Effector memory CD8-positive, alpha-beta T cell (primary cell): ENCODE measurements at regions not wholly inside any gene's neighbourhood (a gene's known extent, or its start where the extent isn't known, plus 50 kb on each side); places are given as distances from the start of the nearest gene placed in this dataset.

ENCODE experiments used
- ATAC-seq: fragments of 150-1000 bp; cut with Tn5 transposase; replicated peaks from 2 replicates; pipeline ENCODE4 v1.10.0; 2021; ENCODE audit warnings: mild to moderate bottlenecking, moderate library complexity
- DNase-seq, 3 experiments: peaks; one replicate each; pipeline ENCODE4 v3.0.0; 2021
- H3K27ac Mint-ChIP-seq, 2 donors: one replicate each; pipeline ENCODE4 v1.8.0; 2022; ENCODE audit warnings: mild to moderate bottlenecking in 2 of 2, mixed read lengths in 2 of 2, moderate library complexity in 2 of 2
- H3K27me3 Mint-ChIP-seq, 2 donors: one replicate each; pipeline ENCODE4 v1.8.0; 2022; ENCODE audit warnings: mixed read lengths in 2 of 2
- H3K36me3 Mint-ChIP-seq: one replicate; pipeline ENCODE4 v1.8.0; 2022; ENCODE audit warnings: mild to moderate bottlenecking, moderate library complexity, mixed read lengths; ENCODE audit not compliant: insufficient read depth
- H3K4me1 Mint-ChIP-seq, 2 donors: one replicate each; pipeline ENCODE4 v1.8.0; 2022; ENCODE audit warnings: low read depth in 2 of 2, mixed read lengths in 2 of 2
- H3K4me3 Mint-ChIP-seq, 2 donors: one replicate each; pipeline ENCODE4 v1.8.0; 2022; ENCODE audit warnings: mild to moderate bottlenecking in 2 of 2, mixed read lengths in 2 of 2, moderate library complexity in 2 of 2
- H3K9me3 Mint-ChIP-seq, 2 donors: one replicate each; pipeline ENCODE4 v1.8.0; 2022; ENCODE audit warnings: mixed read lengths in 2 of 2

- H3K4me3 Mint-ChIP-seq = no peak overlapping the region
Measured at GRCh38 chr4:123083646-123084045, 161.2 kb upstream of the NUDT6 start.

DNA sequence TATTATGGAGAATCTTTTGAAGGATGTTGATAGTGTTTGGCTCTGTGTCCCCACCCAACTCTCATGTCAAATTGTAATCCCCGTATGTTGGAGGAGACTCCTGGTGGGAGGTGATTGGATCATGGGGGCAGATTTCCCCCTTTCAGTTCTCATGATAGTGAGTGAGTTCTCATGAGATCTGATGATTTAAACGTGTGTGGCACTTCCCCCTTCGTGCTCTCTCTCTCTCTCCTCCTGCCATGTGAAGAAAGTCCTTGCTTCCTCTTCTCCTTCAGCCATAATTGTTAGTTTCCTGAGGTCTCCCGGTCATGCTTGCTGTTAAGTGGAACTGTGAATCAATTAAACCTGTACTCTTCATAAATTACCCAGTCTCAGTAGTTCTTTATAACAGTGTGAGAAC is 166.1 kb upstream of the NUDT6 start:
- no peak overlapping the region for H3K27ac Mint-ChIP-seq
- H3K4me1 Mint-ChIP-seq = peaks cover 0 to 4% of the 10 kb centered on the region in 2 donors
- DNase-seq = no peak
- H3K36me3 Mint-ChIP-seq = peaks cover 3% of the 10 kb centered on the region
- ATAC-seq = no peak
- H3K4me3 Mint-ChIP-seq = no peak overlapping the region
- no peaks in the 10 kb centered on the region for H3K9me3 Mint-ChIP-seq
- no peaks in the 10 kb centered on the region for H3K27me3 Mint-ChIP-seq

More at GRCh38 chr4:123083646-123084045, 161.2 kb upstream of the NUDT6 start:
- DNase-seq (no peak), ATAC-seq (no peak)
- H3K36me3 Mint-ChIP-seq = peaks cover 3% of the 10 kb centered on the region
- H3K27me3 Mint-ChIP-seq = no peaks in the 10 kb centered on the region
- H3K9me3 Mint-ChIP-seq = no peaks in the 10 kb centered on the region
- peaks cover 4 to 8% of the 10 kb centered on the region in 2 donors for H3K4me1 Mint-ChIP-seq
- no peak overlapping the region for H3K27ac Mint-ChIP-seq

DNA sequence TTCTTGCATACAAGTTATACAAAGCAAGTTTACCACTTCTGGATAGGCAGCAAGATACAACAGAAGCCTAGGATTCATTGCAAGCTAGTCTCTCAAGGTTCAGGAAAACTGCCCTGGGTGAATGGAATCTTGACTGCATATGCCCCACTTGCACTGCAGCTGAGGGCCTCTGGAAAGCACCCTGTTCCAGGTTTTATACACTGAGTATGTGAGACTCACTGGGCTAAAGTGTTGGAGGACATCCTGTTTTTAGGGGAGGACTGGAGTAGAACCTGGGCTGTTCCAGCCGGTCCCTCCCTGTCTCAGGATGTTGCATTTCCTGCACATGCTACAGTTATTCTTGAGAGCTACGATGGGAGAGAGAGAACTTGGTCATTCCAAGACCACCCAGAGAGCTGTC is 168.5 kb upstream of the NUDT6 start:
- H3K4me1 Mint-ChIP-seq = peaks cover 0 to 1% of the 10 kb centered on the region in 2 donors
- H3K36me3 Mint-ChIP-seq = no peaks in the 10 kb centered on the region
- no peaks in the 10 kb centered on the region for H3K27me3 Mint-ChIP-seq
- ATAC-seq (no peak), DNase-seq (no peak)
- H3K4me3 Mint-ChIP-seq = no peak overlapping the region
- H3K27ac Mint-ChIP-seq = peak overlapping the region in 1 of 2 donors; percentile 57
- no peaks in the 10 kb centered on the region for H3K9me3 Mint-ChIP-seq

GRCh38 chr4:123092586-123092985 is 170.2 kb upstream of the NUDT6 start:
- no peak for ATAC-seq
- no peak overlapping the region for H3K4me3 Mint-ChIP-seq
- H3K9me3 Mint-ChIP-seq = no peaks in the 10 kb centered on the region
- H3K27ac Mint-ChIP-seq = no peak overlapping the region
- H3K4me1 Mint-ChIP-seq = peaks cover 0 to 1% of the 10 kb centered on the region in 2 donors
- no peaks in the 10 kb centered on the region for H3K36me3 Mint-ChIP-seq
- no peaks in the 10 kb centered on the region for H3K27me3 Mint-ChIP-seq
- no peak for DNase-seq

- no peaks in the 10 kb centered on the region for H3K36me3 Mint-ChIP-seq
- no peak overlapping the region for H3K4me3 Mint-ChIP-seq
- H3K9me3 Mint-ChIP-seq = no peaks in the 10 kb centered on the region
- H3K4me1 Mint-ChIP-seq = peaks cover 0 to 1% of the 10 kb centered on the region in 2 donors
- no peak for DNase-seq
- no peak for ATAC-seq
- no peak overlapping the region for H3K27ac Mint-ChIP-seq
- H3K27me3 Mint-ChIP-seq = no peaks in the 10 kb centered on the region
Measured at GRCh38 chr4:123093236-123093635, 170.8 kb upstream of the NUDT6 start.

DNA sequence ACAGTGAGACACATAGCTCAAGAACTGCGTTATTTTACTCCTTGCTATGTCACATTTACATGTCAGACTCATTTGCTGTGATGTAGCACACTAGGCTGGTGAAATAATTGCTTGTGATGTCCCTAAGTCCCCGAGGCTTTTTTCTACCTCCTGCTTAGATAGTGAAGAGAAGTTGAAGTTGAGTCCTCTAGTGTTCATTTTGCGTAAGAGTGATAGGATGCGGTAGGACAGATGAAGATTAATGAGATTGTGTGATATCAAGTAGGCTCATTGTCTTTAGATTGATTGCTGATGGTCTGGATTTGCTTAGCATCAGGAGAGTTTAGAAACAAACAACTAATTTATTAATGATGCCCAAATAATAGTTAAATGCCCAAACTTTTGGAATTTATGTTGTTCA is 173.6 kb upstream of the NUDT6 start:
- Mint-ChIP-seq H3K4me3 (no peak overlapping the region), H3K4me1 (no peaks in the 10 kb centered on the region), H3K27ac (no peak overlapping the region), H3K27me3 (no peaks in the 10 kb centered on the region), H3K36me3 (no peaks in the 10 kb centered on the region), H3K9me3 (no peaks in the 10 kb centered on the region)
- ATAC-seq (no peak), DNase-seq (no peak)

GRCh38 chr4:123102897-123103471 is 180.6 kb upstream of the NUDT6 start:
- DNase-seq = no peak
- H3K4me3 Mint-ChIP-seq = no peak overlapping the region
- no peaks in the 10 kb centered on the region for H3K9me3 Mint-ChIP-seq
- peaks cover 3% of the 10 kb centered on the region for H3K36me3 Mint-ChIP-seq
- no peaks in the 10 kb centered on the region for H3K27me3 Mint-ChIP-seq
- no peak overlapping the region for H3K27ac Mint-ChIP-seq
- peak; percentile 47 for ATAC-seq
- no peaks in the 10 kb centered on the region for H3K4me1 Mint-ChIP-seq

DNA sequence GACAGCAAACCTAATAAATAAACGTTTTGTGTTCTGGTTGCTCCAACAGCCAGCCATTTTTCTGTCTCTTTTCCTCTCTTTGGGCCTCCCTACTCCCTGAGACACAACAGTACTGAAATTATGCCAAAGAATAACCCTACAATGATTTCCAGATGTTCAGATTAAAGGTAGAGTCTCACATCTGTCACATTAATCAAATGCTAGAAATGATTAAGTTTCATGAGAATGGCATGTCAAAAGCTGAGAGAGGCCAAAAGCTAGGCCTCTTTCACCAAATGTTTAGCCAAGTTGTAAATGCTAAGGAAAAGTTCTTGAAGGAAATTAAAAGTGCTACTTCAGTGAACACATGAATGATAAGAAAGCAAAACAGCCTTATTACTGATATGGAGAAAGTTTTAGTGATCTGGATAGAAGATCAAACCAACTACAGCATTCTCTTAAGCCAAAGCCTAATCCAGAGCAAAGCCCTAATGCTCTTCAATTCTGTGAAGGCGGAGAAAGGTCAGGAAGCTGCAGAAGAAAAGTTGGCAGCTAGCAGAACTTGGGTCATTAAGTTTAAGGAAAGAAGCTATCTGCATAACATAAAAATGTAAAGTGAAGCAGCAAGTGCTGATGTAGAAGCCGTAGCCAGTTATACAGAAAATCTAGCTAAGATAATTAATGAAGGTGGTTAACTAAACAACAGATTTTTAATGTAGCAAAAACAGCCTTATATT is 182.1 kb upstream of the NUDT6 start:
- DNase-seq (no peak), ATAC-seq (no peak)
- no peaks in the 10 kb centered on the region for H3K4me1 Mint-ChIP-seq
- H3K27ac Mint-ChIP-seq = no peak overlapping the region
- no peak overlapping the region for H3K4me3 Mint-ChIP-seq
- H3K27me3 Mint-ChIP-seq = no peaks in the 10 kb centered on the region
- no peaks in the 10 kb centered on the region for H3K9me3 Mint-ChIP-seq
- peaks cover 3% of the 10 kb centered on the region for H3K36me3 Mint-ChIP-seq

DNA sequence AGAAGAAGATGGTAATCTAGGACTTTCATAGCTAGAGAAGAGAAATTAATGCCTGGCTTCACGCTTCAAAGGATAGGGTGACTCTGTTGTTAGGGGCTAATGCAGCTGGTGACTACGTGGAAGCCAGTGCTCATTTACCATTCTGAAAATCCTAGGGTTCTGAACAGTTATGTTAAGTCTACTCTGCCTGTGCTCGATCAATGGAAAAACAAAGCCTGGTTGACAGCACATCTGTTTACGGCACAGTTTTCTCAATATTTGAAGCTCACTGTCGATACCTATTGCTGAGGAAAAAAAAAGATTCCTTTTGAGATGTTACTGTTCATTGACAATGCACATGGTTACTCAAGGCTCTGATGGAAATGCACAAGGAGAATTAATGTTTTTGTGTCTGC is 182.6 kb upstream of the NUDT6 start:
- no peak for ATAC-seq
- Mint-ChIP-seq H3K9me3 (no peaks in the 10 kb centered on the region), H3K27me3 (no peaks in the 10 kb centered on the region), H3K4me1 (no peaks in the 10 kb centered on the region), H3K36me3 (peaks cover 3% of the 10 kb centered on the region), H3K4me3 (no peak overlapping the region), H3K27ac (no peak overlapping the region)
- no peak for DNase-seq

- H3K27me3 Mint-ChIP-seq = no peaks in the 10 kb centered on the region
- DNase-seq (no peak), ATAC-seq (no peak)
- H3K4me3 Mint-ChIP-seq = no peak overlapping the region
- H3K27ac Mint-ChIP-seq = no peak overlapping the region
- peaks cover 3% of the 10 kb centered on the region for H3K36me3 Mint-ChIP-seq
- H3K4me1 Mint-ChIP-seq = no peaks in the 10 kb centered on the region
- no peaks in the 10 kb centered on the region for H3K9me3 Mint-ChIP-seq
Measured at GRCh38 chr4:123106747-123107146, 184.3 kb upstream of the NUDT6 start.

GRCh38 chr4:123107444-123108252 is 185.3 kb upstream of the NUDT6 start:
- no peak overlapping the region for H3K27ac Mint-ChIP-seq
- no peaks in the 10 kb centered on the region for H3K4me1 Mint-ChIP-seq
- H3K27me3 Mint-ChIP-seq = no peaks in the 10 kb centered on the region
- DNase-seq (no peak), ATAC-seq (no peak)
- no peak overlapping the region for H3K4me3 Mint-ChIP-seq
- H3K36me3 Mint-ChIP-seq = peaks cover 3% of the 10 kb centered on the region
- no peaks in the 10 kb centered on the region for H3K9me3 Mint-ChIP-seq

GRCh38 chr4:123109139-123109538 is 186.7 kb upstream of the NUDT6 start:
- peaks cover 3% of the 10 kb centered on the region for H3K36me3 Mint-ChIP-seq
- no peak for ATAC-seq
- H3K9me3 Mint-ChIP-seq = no peaks in the 10 kb centered on the region
- H3K4me3 Mint-ChIP-seq = no peak overlapping the region
- peaks cover 0 to 1% of the 10 kb centered on the region in 2 donors for H3K4me1 Mint-ChIP-seq
- no peaks in the 10 kb centered on the region for H3K27me3 Mint-ChIP-seq
- H3K27ac Mint-ChIP-seq = no peak overlapping the region
- DNase-seq = no peak

DNA sequence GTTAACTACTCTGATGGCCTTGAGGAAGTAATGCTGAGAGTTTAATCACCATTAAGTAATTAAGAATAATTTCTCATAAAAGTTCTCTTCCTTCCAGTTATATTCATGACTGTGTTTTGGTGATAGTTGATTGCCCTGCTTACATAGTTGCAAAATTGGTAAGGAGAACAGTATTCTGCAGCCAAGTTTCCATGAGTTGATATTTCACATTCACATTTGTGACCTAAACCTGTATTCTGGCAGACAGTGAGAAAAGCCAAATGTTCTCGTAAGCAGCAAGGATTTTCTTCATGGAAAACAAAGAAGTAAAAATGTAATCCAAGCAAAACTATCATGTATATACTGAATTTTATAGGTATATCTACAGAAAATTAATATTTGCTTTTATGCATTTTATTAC is 187.8 kb upstream of the NUDT6 start:
- Mint-ChIP-seq H3K36me3 (peaks cover 3% of the 10 kb centered on the region), H3K27ac (no peak overlapping the region), H3K9me3 (no peaks in the 10 kb centered on the region), H3K4me3 (no peak overlapping the region), H3K4me1 (peaks cover 0 to 1% of the 10 kb centered on the region in 2 donors), H3K27me3 (no peaks in the 10 kb centered on the region)
- ATAC-seq (no peak), DNase-seq (no peak)

GRCh38 chr4:123110685-123111084 is 188.3 kb upstream of the NUDT6 start:
- DNase-seq = no peak
- no peaks in the 10 kb centered on the region for H3K27me3 Mint-ChIP-seq

More at GRCh38 chr4:123110685-123111084, 188.3 kb upstream of the NUDT6 start:
- H3K4me1 Mint-ChIP-seq = peaks cover 0 to 1% of the 10 kb centered on the region in 2 donors
- H3K27ac Mint-ChIP-seq = no peak overlapping the region
- H3K9me3 Mint-ChIP-seq = no peaks in the 10 kb centered on the region
- no peak overlapping the region for H3K4me3 Mint-ChIP-seq
- ATAC-seq = no peak
- peaks cover 6% of the 10 kb centered on the region for H3K36me3 Mint-ChIP-seq
